ENCODE measurements at regions not wholly inside any gene's neighbourhood (a gene's known extent, or its start where the extent isn't known, plus 50 kb on each side); places are given as distances from the start of the nearest gene placed in this dataset.

GRCh38 chr10:1968257-1969033, 231.1 kb upstream of the ADARB2 start:
- DNase-seq: no peak

GRCh38 chr10:1966712-1967376, 229.5 kb upstream of the ADARB2 start:
- no peak for DNase-seq

GRCh38 chr10:1964476-1964875, 227.2 kb upstream of the ADARB2 start:
- no peak for DNase-seq

- DNase-seq: no peak
These were observed 226.0 kb upstream of the ADARB2 start for GRCh38 chr10:1963341-1963740.

GRCh38 chr10:1961989-1962388, 224.7 kb upstream of the ADARB2 start:
- no peak for DNase-seq

GRCh38 chr10:1960982-1961381, 223.7 kb upstream of the ADARB2 start:
- DNase-seq: no peak

- DNase-seq: no peak
These were observed 219.7 kb upstream of the ADARB2 start for GRCh38 chr10:1957057-1957456.

GRCh38 chr10:1954300-1954699, 217.0 kb upstream of the ADARB2 start:
- no peak for DNase-seq

GRCh38 chr10:1952126-1953095, 215.1 kb upstream of the ADARB2 start:
- no peak for DNase-seq

- no peak for DNase-seq
These were observed 213.6 kb upstream of the ADARB2 start for GRCh38 chr10:1950803-1951495.

- DNase-seq: no peak
These were observed 210.2 kb upstream of the ADARB2 start for GRCh38 chr10:1947464-1948003.

- DNase-seq: no peak
These were observed 207.2 kb upstream of the ADARB2 start for GRCh38 chr10:1944487-1944886.

GRCh38 chr10:1942478-1942877, 205.2 kb upstream of the ADARB2 start:
- no peak for DNase-seq

GRCh38 chr10:1939016-1939415, 201.7 kb upstream of the ADARB2 start:
- peak; percentile 3 to 57 for DNase-seq

GRCh38 chr10:1938317-1938716, 201.0 kb upstream of the ADARB2 start:
- DNase-seq: peak; percentile 31 to 34

- no peak for DNase-seq
These were observed 198.6 kb upstream of the ADARB2 start for GRCh38 chr10:1935912-1936311.

- no peak for DNase-seq
These were observed 195.9 kb upstream of the ADARB2 start for GRCh38 chr10:1933215-1933614.

GRCh38 chr10:1932692-1933094, 195.4 kb upstream of the ADARB2 start:
- no peak for DNase-seq

GRCh38 chr10:1928606-1929005, 191.3 kb upstream of the ADARB2 start:
- no peak for DNase-seq

GRCh38 chr10:1923998-1924397, 186.7 kb upstream of the ADARB2 start:
- no peak for DNase-seq

GRCh38 chr10:1923586-1923985, 186.3 kb upstream of the ADARB2 start:
- no peak for DNase-seq

GRCh38 chr10:1920941-1921340, 183.6 kb upstream of the ADARB2 start:
- no peak for DNase-seq
